ENCODE measurements at regions not wholly inside any gene's neighbourhood (a gene's known extent, or its start where the extent isn't known, plus 50 kb on each side); places are given as distances from the start of the nearest gene placed in this dataset.

GRCh38 chr10:83848677-83849076, 290.6 kb upstream of the GHITM start:
- DNase-seq (ENCODE audit: low read depth in 2 of 2, low spot score in 1 of 2) = no peak

GRCh38 chr10:83849150-83849549, 290.2 kb upstream of the GHITM start:
- no peak for DNase-seq (ENCODE audit: low read depth in 2 of 2, low spot score in 1 of 2)

GRCh38 chr10:83852146-83852545, 287.2 kb upstream of the GHITM start:
- DNase-seq (ENCODE audit: low read depth in 2 of 2, low spot score in 1 of 2) = no peak

- DNase-seq (ENCODE audit: low read depth in 2 of 2, low spot score in 1 of 2) = no peak
Observed at GRCh38 chr10:83862723-83863122, 276.6 kb upstream of the GHITM start.

- no peak for DNase-seq (ENCODE audit: low read depth in 2 of 2, low spot score in 1 of 2)
Observed at GRCh38 chr10:83863283-83863966, 275.9 kb upstream of the GHITM start.

- no peak for DNase-seq (ENCODE audit: low read depth in 2 of 2, low spot score in 1 of 2)
Observed at GRCh38 chr10:83869898-83870297, 269.4 kb upstream of the GHITM start.

GRCh38 chr10:83871187-83872081, 267.9 kb upstream of the GHITM start:
- DNase-seq (ENCODE audit: low read depth in 2 of 2, low spot score in 1 of 2) = peak in 1 of 2 donors; percentile 14

- DNase-seq (ENCODE audit: low read depth in 2 of 2, low spot score in 1 of 2) = no peak
Observed at GRCh38 chr10:83880252-83880791, 259.0 kb upstream of the GHITM start.

GRCh38 chr10:83881661-83882060, 257.6 kb upstream of the GHITM start:
- no peak for DNase-seq (ENCODE audit: low read depth in 2 of 2, low spot score in 1 of 2)

GRCh38 chr10:83886871-83887270, 252.4 kb upstream of the GHITM start:
- no peak for DNase-seq (ENCODE audit: low read depth in 2 of 2, low spot score in 1 of 2)

GRCh38 chr10:83892737-83893136, 246.6 kb upstream of the GHITM start:
- DNase-seq (ENCODE audit: low read depth in 2 of 2, low spot score in 1 of 2) = no peak

GRCh38 chr10:83896219-83896618, 243.1 kb upstream of the GHITM start:
- no peak for DNase-seq (ENCODE audit: low read depth in 2 of 2, low spot score in 1 of 2)

- no peak for DNase-seq (ENCODE audit: low read depth in 2 of 2, low spot score in 1 of 2)
Observed at GRCh38 chr10:83897626-83898025, 241.7 kb upstream of the GHITM start.

GRCh38 chr10:83908506-83908905, 230.8 kb upstream of the GHITM start:
- DNase-seq (ENCODE audit: low read depth in 2 of 2, low spot score in 1 of 2) = no peak

- no peak for DNase-seq (ENCODE audit: low read depth in 2 of 2, low spot score in 1 of 2)
Observed at GRCh38 chr10:83909001-83909400, 230.3 kb upstream of the GHITM start.

- no peak for DNase-seq (ENCODE audit: low read depth in 2 of 2, low spot score in 1 of 2)
Observed at GRCh38 chr10:83915801-83916200, 223.5 kb upstream of the GHITM start.

- DNase-seq (ENCODE audit: low read depth in 2 of 2, low spot score in 1 of 2) = no peak
Observed at GRCh38 chr10:83917537-83918506, 221.5 kb upstream of the GHITM start.

GRCh38 chr10:83919187-83919586, 220.1 kb upstream of the GHITM start:
- no peak for DNase-seq (ENCODE audit: low read depth in 2 of 2, low spot score in 1 of 2)

GRCh38 chr10:83921984-83922860, 217.1 kb upstream of the GHITM start:
- DNase-seq (ENCODE audit: low read depth in 2 of 2, low spot score in 1 of 2) = no peak

- DNase-seq (ENCODE audit: low read depth in 2 of 2, low spot score in 1 of 2) = no peak
Observed at GRCh38 chr10:83925133-83925532, 214.2 kb upstream of the GHITM start.
